ENCODE measurements at regions not wholly inside any gene's neighbourhood (a gene's known extent, or its start where the extent isn't known, plus 50 kb on each side); places are given as distances from the start of the nearest gene placed in this dataset.
"Not testable (repeated sequence)": the region's sequence is repeated elsewhere in the genome, so short reads cannot be mapped to it uniquely, and the experiment has no call there.

- no peak for DNase-seq
Observed at GRCh38 chr9:120338340-120338739, 241.6 kb downstream of the CDK5RAP2 start.

DNA sequence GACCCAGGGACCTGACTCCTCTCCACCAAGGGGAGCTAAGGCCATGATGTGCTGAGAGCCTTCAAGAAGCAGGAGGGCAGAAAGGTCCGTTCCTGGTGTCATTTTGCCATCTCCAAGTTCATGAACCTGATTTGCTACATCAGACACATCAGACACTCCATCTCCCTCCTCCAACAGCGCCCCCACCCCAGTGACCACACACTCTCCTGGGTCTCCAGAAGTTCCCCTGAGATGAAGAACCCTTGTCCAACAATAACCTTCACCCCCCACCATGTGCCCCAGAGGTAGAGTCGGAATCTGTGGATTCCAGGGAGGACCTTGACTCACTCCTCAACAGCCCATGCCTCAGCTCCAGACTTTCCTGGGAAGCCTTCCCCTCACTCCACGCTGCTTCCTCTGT is 242.8 kb downstream of the CDK5RAP2 start:
- DNase-seq = no peak

DNA sequence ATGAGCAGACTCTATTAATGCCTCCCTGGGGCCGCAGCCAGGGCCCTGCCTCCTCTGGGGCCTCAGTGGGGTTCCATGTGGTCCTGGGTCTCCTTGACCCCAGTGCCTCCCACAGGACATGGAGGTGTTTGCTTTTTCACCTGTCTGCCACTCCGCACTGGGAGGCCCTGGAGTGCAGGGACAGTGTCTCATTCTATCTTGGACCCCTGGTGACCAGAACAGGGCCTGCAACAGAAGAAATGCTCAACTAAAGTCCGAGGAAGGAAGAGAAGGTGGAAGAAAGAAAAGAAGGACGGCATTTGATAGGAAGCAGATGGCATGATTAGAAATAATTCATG is 243.2 kb downstream of the CDK5RAP2 start:
- DNase-seq = no peak

DNA sequence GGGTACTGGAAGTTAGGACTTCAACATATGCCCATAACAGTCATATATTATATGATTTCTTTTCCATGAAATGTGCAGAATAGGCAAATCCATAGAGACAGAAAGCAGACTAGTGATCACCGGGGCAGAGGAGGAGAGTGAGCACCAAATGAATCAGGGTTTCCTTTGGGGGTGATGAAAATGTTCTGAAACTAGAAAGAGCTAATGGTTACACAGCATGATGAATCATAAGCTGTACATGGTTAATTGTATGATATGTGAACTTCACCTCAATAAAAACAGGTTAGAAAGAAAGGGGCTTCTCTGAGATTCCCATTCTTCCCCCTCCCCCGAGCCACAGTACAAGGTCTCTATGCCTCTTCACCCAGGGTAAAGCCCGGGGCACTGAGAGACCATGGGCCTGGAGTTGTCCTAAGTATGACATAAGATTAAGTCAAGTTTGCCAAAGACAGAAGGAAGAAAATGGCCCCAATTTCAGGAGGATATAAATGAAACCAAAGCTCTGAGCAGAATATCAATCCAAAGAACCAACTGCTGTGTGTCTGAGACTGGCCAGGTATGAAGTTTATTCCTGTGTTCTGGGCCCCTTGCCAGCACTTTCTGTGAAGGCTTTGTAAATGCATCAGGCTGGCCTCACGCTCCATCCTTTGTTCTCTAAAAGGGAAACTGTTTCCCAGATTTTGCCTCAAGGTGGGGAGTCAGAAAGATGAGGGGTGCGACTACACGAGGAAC is 243.8 kb downstream of the CDK5RAP2 start:
- no peak for DNase-seq

DNA sequence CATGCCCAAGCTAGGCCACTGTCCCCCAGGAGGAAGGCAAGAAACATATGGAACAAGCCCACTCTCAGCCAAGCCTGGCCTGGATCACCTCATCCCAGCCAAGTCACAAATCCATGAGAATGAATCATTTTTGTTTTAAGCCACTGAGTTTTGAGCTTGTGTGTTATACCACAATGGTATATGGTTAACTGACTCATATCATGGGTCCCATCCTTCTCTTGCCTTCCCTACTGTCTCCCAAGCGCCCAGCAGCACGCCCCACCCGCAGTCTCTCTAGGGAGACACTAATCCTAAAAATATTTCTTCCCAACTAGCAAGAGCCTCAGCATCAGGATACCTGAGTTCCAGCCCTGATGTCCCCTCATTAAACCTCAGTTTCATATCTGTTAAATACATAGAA is 248.1 kb downstream of the CDK5RAP2 start:
- DNase-seq = no peak

DNA sequence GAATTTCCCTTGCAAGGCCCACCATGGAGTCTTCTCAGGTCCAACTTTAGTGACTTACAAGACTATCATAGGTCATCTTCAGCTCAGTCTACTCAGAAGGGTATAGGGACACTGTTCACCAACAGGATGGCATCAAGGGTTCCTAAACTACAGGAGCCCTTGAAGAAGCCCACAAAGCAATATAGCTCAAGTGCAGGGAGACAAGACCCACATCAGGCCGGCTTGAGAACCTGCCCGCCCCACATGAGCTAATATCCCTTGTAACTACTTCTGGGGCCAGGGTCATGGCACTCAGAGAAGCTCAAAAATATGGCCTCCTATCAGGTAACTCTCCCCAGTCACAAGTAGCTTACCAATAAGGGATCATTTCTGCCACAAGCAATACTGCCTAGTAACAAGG is 249.9 kb downstream of the CDK5RAP2 start:
- no peak for DNase-seq

- no peak for DNase-seq
Observed at GRCh38 chr9:120327322-120327721, 252.6 kb downstream of the CDK5RAP2 start.

GRCh38 chr9:120326049-120326693 is 253.8 kb downstream of the CDK5RAP2 start:
- no peak for DNase-seq

- no peak for DNase-seq
Observed at GRCh38 chr9:120324996-120325642, 254.8 kb downstream of the CDK5RAP2 start.

- no peak for DNase-seq
Observed at GRCh38 chr9:120324461-120324860, 255.5 kb downstream of the CDK5RAP2 start.

DNA sequence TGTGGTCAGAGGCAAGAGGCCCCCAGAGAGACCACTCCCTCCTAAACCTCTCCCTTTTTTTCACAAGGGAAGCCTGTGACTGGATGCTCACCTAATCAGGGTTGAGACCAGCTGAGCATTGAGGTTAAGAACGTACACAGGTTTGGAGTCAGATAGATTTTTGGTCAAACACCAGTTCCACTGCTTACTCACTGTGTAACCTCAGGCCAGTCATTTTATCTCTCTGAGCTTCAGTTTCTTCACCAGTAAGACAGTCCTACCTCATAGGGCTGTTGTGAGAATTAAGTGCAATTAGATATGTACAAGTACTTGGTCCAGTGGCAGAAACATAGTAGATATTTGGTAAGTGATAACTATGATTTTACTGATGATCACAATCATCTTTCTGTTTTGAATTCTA is 256.8 kb downstream of the CDK5RAP2 start:
- no peak for DNase-seq

DNA sequence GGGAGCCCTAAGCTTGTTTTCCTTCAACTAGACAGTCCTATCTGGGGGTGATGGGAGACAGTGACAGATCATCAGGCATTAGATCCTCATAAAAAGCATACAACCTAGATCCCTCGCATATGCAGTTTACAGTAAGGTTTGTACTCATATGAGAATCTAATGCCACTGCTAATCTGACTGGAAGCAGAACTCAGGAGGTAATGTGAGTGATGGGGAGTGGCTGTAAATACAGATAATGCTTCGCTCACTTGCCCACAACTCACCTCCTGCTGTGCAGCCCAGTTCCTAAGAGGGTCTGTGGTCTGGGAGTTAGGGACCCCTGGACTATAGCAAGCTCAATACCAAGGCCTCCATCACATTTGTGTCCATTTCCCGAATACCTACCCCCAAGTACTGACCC is 260.5 kb downstream of the CDK5RAP2 start:
- no peak for DNase-seq

DNA sequence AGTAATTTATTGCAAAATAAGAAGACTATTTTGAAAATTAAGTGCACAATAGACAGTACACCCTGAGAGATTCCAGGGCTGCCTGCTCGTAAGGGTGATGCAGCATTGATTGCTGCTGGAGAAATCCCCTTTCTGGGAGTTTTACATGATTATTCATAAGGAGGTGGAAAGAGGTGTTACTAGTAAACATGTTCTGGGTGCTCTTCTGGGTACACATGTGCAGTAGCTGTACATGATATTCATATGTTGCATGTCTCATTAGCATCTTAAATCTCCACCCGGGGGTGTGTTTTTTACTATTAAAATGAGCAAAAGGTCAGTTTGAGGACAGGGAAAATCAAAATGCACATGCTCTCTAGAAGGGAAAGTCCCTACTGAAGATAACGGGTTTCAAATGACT is 264.8 kb downstream of the CDK5RAP2 start:
- no peak for DNase-seq

DNA sequence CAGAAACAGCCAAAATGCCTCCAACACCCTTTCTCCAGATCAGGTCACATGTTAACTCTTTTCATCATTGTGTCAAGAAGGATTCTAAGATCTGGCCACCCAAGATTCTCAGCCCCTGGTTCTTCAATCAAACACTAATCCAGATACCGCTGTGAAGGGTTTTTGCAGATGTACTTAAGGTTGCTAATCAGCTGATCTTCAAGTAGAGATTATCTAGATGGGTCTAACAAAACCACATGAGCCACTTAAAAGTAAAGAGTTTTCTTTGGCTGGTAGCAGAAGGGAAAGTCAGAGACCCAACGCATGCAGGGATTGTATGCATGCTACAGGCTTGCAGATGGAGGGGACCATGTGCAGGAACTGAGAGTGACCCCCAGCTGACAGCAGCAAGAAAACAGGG is 267.9 kb downstream of the CDK5RAP2 start:
- DNase-seq = no peak

DNA sequence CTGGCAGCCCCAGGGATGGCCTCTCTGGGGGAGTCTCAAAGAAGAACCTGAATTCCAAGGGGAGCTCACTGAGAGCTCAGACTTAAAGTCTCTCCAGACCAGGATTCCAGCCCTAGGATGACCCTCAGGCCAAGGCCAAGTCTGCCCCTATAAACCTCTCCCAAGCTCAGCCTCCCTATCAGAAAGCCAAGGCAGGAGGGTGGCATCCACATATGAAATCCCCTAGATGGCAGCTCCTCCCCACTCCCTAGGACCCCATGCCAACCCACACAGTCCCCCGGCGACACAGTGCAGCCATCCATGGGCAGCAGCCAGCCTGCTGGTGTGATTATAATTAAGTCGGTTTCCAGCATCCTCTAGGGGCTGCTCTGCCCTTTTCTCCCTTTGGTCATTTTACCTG is 269.9 kb downstream of the CDK5RAP2 start:
- no peak for DNase-seq

- no peak for DNase-seq
Observed at GRCh38 chr9:120308495-120308894, 271.5 kb downstream of the CDK5RAP2 start.

- no peak for DNase-seq
Observed at GRCh38 chr9:120307599-120307998, 272.4 kb downstream of the CDK5RAP2 start.

GRCh38 chr9:120306561-120306960 is 273.4 kb downstream of the CDK5RAP2 start:
- DNase-seq = no peak

DNA sequence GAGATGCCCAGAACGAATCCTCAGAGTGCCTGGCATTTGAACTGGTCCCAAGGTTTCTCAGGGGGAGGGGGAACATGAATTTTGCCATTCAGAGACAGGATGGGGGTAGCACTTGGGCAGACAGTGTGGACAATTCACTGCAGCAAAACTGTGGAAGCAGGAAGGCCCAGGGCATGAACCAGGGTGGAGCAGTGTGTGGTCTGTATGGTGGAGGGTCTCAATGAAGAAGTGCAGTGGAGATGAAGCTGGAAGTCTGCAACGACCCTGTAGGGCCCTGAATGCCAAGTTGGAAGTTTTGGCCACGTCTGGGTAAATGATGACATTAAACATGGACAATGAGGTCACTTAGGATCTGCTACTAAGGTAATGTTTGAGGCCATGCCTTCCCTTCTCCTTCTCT is 273.9 kb downstream of the CDK5RAP2 start:
- no peak for DNase-seq

DNA sequence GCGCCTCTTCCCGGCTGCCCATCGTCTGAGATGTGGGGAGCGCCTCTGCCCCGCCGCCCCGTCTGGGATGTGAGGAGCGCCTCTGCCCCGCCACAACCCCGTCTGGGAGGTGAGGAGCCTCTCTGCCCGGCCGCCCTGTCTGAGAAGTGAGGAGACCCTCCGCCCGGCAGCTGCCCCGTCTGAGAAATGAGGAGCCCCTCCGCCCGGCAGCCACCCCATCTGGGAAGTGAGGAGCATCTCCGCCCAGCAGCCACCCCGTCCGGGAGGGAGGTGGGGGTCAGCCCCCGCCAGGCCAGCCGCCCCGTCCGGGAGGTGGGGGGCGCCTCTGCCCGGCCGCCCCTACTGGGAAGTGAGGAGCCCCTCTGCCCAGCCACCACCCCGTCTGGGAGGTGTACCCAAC is 275.1 kb downstream of the CDK5RAP2 start:
- DNase-seq = not testable (repeated sequence)

DNA sequence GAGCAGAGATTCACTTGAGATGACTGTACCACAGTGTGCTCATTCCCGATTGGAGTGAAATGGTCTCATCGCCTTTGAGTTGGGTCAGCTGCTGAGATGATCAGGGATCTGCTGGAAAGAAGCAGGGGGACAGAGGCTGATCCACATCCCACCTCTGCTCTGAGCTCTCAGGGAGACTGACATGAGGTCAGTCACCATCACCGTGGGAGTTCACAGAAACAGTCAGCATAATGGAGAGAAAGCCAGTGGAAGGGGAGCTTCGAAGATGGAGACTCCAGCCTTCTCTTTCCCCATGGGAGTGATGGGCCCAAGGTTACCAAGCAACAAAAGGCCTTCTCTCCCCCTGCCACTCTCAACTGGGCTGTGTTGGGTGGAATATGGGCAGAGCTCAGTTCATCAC is 276.4 kb downstream of the CDK5RAP2 start:
- DNase-seq = no peak

- no peak for DNase-seq
Observed at GRCh38 chr9:120299785-120300184, 280.2 kb downstream of the CDK5RAP2 start.

GRCh38 chr9:120294003-120294402 is 286.0 kb downstream of the CDK5RAP2 start:
- no peak for DNase-seq

DNA sequence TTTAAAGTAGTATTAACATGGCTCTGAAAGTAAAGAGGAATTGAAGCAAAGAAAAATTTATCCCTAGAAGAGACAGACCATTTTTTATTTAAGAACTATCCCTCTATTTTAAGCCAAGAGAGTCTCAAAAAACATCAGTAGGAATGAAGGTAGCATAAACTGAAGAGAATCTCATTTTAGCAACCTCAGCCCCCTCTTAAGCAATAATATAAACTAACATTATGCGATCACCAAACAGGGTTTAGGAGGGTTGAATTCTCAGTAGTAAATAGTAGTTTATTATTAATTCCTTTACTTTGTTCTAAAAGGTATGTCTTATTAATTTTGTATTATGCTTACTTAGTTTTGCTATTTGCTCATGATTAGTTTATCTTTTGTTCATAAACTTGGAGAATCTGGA is 287.4 kb downstream of the CDK5RAP2 start:
- DNase-seq = no peak

DNA sequence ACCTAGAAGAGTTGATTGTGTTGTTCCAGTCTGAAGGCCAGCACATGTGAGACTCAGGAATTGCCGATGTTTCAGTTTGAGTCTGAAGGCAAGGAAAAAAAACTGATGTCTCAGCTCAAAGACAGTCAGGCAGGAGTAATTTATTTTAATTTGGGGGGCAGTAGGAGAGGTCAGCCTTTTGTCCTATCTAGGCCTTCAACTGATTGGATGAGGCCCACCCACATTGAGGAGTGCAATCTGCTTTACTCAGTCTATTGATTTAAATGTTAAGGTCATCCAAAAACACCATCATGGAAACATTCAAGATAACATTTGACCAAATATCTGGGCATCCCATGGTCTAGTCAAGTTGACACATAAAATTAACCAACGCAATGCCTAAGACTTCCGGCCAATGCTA is 288.9 kb downstream of the CDK5RAP2 start:
- DNase-seq = no peak

Data from Kasumi-1 (cell line).